Keratinocyte (primary cell): ENCODE measurements at regions not wholly inside any gene's neighbourhood (a gene's known extent, or its start where the extent isn't known, plus 50 kb on each side); places are given as distances from the start of the nearest gene placed in this dataset.

Source experiments
- DNase-seq: peaks from one replicate; pipeline ENCODE4 v3.0.0-alpha.2; 2011; ENCODE audit warnings: low read depth, missing footprints, low spot score
- FAIRE-seq: peaks from 2 replicates; lab custom pipeline; 2011; peaks lifted over from hg19 to GRCh38; lab: Jason Lieb, UNC
- H2AFZ ChIP-seq: 2 replicates; pipeline ENCODE4 v1.6.0; 2012; ENCODE audit warnings: low read length, control low read depth, inconsistent platforms; ENCODE audit not compliant: control insufficient read depth
- H3K27ac ChIP-seq: 2 replicates; pipeline ENCODE4 v1.5.1; 2011; ENCODE audit warnings: low read length; ENCODE audit not compliant: control insufficient read depth, insufficient read depth
- H3K27me3 ChIP-seq: 3 replicates; pipeline ENCODE4 v1.6.0; 2011; ENCODE audit warnings: low read length; ENCODE audit not compliant: control insufficient read depth, insufficient read depth; ENCODE audit errors: extremely low read depth
- H3K36me3 ChIP-seq, 2 experiments: 2 replicates in 1 of 2; 3 replicates in 1 of 2; pipeline ENCODE4 v1.5.1; 2011; ENCODE audit warnings: low read length in 2 of 2, mild to moderate bottlenecking in 1 of 2; ENCODE audit not compliant: control insufficient read depth in 2 of 2, insufficient read depth in 2 of 2; ENCODE audit errors: extremely low read depth in 1 of 2
- H3K4me1 ChIP-seq: 3 replicates; pipeline ENCODE4 v1.5.1; 2011; ENCODE audit warnings: low read length; ENCODE audit not compliant: control insufficient read depth, insufficient read depth; ENCODE audit errors: extremely low read depth
- H3K4me2 ChIP-seq: 3 replicates; pipeline ENCODE4 v1.6.0; 2011; ENCODE audit warnings: low read depth, low read length; ENCODE audit not compliant: control insufficient read depth, insufficient read depth; ENCODE audit errors: extremely low read depth
- H3K4me3 ChIP-seq, 3 experiments: fragments of 200-600 bp in 1 of 3; sonication (generic) in 1 of 3; 2 replicates in 2 of 3; 3 replicates in 1 of 3; pipeline ENCODE4 v1.5.1; 2011 to 2016; ENCODE audit warnings: low read length in 3 of 3, mild to moderate bottlenecking in 3 of 3, control low read depth in 2 of 3, inconsistent platforms in 1 of 3, low read depth in 1 of 3, mixed read lengths in 1 of 3, mixed run types in 1 of 3, moderate library complexity in 1 of 3; ENCODE audit not compliant: control insufficient read depth in 2 of 3, insufficient read depth in 2 of 3; ENCODE audit errors: extremely low read depth in 1 of 3
- H3K79me2 ChIP-seq: 2 replicates; pipeline ENCODE4 v1.6.0; 2012; ENCODE audit warnings: low read length; ENCODE audit not compliant: control insufficient read depth, insufficient read depth
- H3K9ac ChIP-seq: 3 replicates; pipeline ENCODE4 v1.6.0; 2011; ENCODE audit warnings: low read length; ENCODE audit not compliant: control insufficient read depth, insufficient read depth; ENCODE audit errors: extremely low read depth
- H3K9me1 ChIP-seq: 3 replicates; pipeline ENCODE4 v1.6.0; 2011; ENCODE audit warnings: low read length; ENCODE audit not compliant: control insufficient read depth, insufficient read depth; ENCODE audit errors: extremely low read depth
- H3K9me3 ChIP-seq: 2 replicates; pipeline ENCODE4 v1.5.1; 2012; ENCODE audit warnings: low read depth, low read length; ENCODE audit not compliant: control insufficient read depth
- H4K20me1 ChIP-seq: 3 replicates; pipeline ENCODE4 v1.6.0; 2011; ENCODE audit warnings: low read length; ENCODE audit not compliant: control insufficient read depth, insufficient read depth; ENCODE audit errors: extremely low read depth
- EZH2 ChIP-seq: IDR thresholded peaks from one replicate; pipeline ENCODE4 v1.6.1; 2012; ENCODE audit warnings: inconsistent platforms, mild to moderate bottlenecking, low read length, moderate library complexity
- dilution Hi-C: fragments of 300-500 bp; cut with MboI; formaldehyde crosslinking; loops from one replicate; pipeline ENCODE4 v1.7.0; 2020; ENCODE audit warnings: low sequenced_read_pairs; ENCODE audit not compliant: extremely low pct_ligation_motif_present
- TF ChIP-seq, protein P1 (sequence below), 3 experiments: IDR thresholded peaks in 1 of 3; conservative IDR thresholded peaks in 1 of 3; optimal IDR thresholded peaks in 1 of 3; 2 replicates in 2 of 3; 3 replicates in 1 of 3; pipeline versions ENCODE3 to v1.5.1; 2011; ENCODE audit warnings: low read length in 3 of 3, mild to moderate bottlenecking in 3 of 3, moderate library complexity in 2 of 3, control low read depth in 1 of 3, inconsistent platforms in 1 of 3; ENCODE audit not compliant: insufficient read depth in 2 of 3; ENCODE audit errors: extremely low read depth in 1 of 3

DNA sequence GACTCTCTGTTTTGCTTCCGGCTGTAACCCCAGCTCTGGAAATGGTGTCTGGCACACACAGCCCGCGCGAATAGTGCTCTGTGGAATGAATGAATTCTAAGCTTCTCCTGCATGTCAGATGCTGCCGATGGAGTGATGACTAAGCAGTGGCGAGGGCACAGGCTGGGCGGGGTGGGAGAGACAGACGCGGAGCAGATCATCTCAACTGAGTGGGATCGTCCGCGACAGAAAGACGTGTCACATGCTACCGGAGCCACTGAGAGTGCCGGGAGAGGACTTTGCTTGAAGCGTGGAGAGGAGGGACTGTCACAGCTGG, 334.5 kb downstream of the CTTN start:
- Histone ChIP-seq H3K27me3 (no peaks in the 10 kb centered on the region), H3K9ac (no peak overlapping the region), H3K4me3 (no peak overlapping the region), H3K4me2 (no peak overlapping the region), H3K27ac (no peak overlapping the region), H3K9me1 (no peaks in the 10 kb centered on the region), H2AFZ (no peak overlapping the region), H4K20me1 (no peaks in the 10 kb centered on the region), H3K36me3 (no peaks in the 10 kb centered on the region), H3K79me2 (no peaks in the 10 kb centered on the region), H3K4me1 (no peaks in the 10 kb centered on the region), H3K9me3 (no peaks in the 10 kb centered on the region)
- no peak for TF ChIP-seq EZH2
- TF ChIP-seq, protein P1, sequence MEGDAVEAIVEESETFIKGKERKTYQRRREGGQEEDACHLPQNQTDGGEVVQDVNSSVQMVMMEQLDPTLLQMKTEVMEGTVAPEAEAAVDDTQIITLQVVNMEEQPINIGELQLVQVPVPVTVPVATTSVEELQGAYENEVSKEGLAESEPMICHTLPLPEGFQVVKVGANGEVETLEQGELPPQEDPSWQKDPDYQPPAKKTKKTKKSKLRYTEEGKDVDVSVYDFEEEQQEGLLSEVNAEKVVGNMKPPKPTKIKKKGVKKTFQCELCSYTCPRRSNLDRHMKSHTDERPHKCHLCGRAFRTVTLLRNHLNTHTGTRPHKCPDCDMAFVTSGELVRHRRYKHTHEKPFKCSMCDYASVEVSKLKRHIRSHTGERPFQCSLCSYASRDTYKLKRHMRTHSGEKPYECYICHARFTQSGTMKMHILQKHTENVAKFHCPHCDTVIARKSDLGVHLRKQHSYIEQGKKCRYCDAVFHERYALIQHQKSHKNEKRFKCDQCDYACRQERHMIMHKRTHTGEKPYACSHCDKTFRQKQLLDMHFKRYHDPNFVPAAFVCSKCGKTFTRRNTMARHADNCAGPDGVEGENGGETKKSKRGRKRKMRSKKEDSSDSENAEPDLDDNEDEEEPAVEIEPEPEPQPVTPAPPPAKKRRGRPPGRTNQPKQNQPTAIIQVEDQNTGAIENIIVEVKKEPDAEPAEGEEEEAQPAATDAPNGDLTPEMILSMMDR (optimal IDR thresholded peaks at IDR 0.05 in 1 of 3, IDR thresholded peaks at IDR 0.05 in 1 of 3, conservative IDR thresholded peaks at IDR 0.05 in 1 of 3; ENCODE audit: extremely low read depth in 1 of 3, insufficient read depth in 2 of 3, low read length in 3 of 3): no peak
- FAIRE-seq (no peak), DNase-seq (no peak)
- dilution Hi-C loops: no loop called here

DNA sequence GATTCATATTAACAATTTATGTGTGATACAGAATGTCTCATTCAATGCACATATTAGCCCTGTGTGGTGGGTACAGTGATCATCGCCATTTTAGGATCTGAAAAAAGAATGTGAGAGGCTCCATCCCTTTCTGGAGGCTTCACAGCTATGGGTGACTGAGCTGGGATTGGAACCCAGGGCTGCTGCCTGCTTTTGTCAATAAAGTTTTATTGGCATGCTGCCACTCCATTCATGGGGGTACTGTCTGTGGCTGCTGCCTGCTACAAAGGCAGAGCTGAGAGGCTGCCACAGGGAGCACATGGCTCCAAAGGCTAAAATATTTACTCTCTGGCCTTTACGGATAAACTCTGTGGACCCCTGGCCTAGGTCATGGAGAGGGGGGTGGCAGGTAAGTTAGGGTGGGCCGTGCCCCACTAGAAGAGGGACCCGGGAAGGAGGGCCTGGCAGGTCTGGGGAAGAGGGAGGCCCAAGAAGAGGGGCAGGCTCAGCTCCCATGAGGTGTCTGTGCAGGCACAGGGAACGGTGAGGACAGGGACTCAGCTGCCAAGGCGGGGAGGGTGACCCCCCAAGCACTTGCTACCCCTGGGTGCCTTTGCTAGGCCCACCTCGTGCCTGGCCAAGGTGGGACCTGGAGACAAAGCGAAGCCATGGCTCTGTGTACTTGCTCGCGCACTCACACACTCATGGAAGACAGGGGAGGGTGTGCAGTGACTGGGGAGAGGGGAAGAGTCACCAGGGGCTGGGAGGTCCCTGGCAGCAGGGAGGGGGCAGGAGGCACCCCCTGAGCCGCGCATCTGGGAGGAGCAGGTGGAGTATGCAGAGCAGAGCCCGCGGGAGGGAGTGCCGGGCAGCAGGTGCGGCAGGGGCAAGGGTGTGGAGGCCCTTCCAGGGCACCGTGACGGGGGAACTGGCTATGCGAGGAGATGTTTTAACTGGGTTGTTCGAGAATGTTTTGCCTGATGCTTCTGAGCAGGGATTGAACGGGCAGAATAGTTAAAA, 335.3 kb downstream of the CTTN start:
- H3K9me3 ChIP-seq: no peaks in the 10 kb centered on the region
- no peak overlapping the region for H3K4me3 ChIP-seq
- no peak overlapping the region for H2AFZ ChIP-seq
- no peak overlapping the region for H3K27ac ChIP-seq
- TF ChIP-seq, protein P1 (optimal IDR thresholded peaks at IDR 0.05 in 1 of 3, IDR thresholded peaks at IDR 0.05 in 1 of 3, conservative IDR thresholded peaks at IDR 0.05 in 1 of 3; ENCODE audit: extremely low read depth in 1 of 3, insufficient read depth in 2 of 3, low read length in 3 of 3): no peak
- TF ChIP-seq EZH2: no peak
- H3K79me2 ChIP-seq: no peaks in the 10 kb centered on the region
- no peak overlapping the region for H3K4me2 ChIP-seq
- H3K4me1 ChIP-seq: no peaks in the 10 kb centered on the region
- H3K9ac ChIP-seq: no peak overlapping the region
- H3K36me3 ChIP-seq: no peaks in the 10 kb centered on the region
- H4K20me1 ChIP-seq: no peaks in the 10 kb centered on the region
- no peaks in the 10 kb centered on the region for H3K9me1 ChIP-seq
- dilution Hi-C loops: no loop called here
- DNase-seq: no peak
- FAIRE-seq: no peak
- H3K27me3 ChIP-seq: no peaks in the 10 kb centered on the region
